NCI-H524 treated with DMSO at 0.1 percent for 48 hours (cell line): ENCODE measurements at regions not wholly inside any gene's neighbourhood (a gene's known extent, or its start where the extent isn't known, plus 50 kb on each side); places are given as distances from the start of the nearest gene placed in this dataset.
"Not testable (repeated sequence)": the region's sequence is repeated elsewhere in the genome, so short reads cannot be mapped to it uniquely, and the experiment has no call there.

Experiments used
- DNase-seq: peaks from one replicate; lab custom pipeline; 2025; lab: John Stamatoyannopoulos, UW

GRCh38 chr2:12024197-12024907, 277.9 kb downstream of the LPIN1 start:
- not testable (repeated sequence) for DNase-seq

- no peak for DNase-seq
These were observed 280.7 kb downstream of the LPIN1 start for GRCh38 chr2:12027136-12027535.

- no peak for DNase-seq
These were observed 285.4 kb downstream of the LPIN1 start for GRCh38 chr2:12031866-12032265.

- no peak for DNase-seq
These were observed 286.0 kb downstream of the LPIN1 start for GRCh38 chr2:12032398-12032797.

GRCh38 chr2:12032975-12033374, 286.5 kb downstream of the LPIN1 start:
- DNase-seq, result no peak

GRCh38 chr2:12033494-12033893, 287.1 kb downstream of the LPIN1 start:
- no peak for DNase-seq

GRCh38 chr2:12034382-12034781, 287.9 kb downstream of the LPIN1 start:
- DNase-seq, result no peak

GRCh38 chr2:12035029-12035720, 288.7 kb downstream of the LPIN1 start:
- no peak for DNase-seq

GRCh38 chr2:12035956-12036639, 289.7 kb downstream of the LPIN1 start:
- no peak for DNase-seq

- DNase-seq, result no peak
These were observed 290.2 kb downstream of the LPIN1 start for GRCh38 chr2:12036640-12036983.

- DNase-seq, result no peak
These were observed 290.9 kb downstream of the LPIN1 start for GRCh38 chr2:12037301-12037700.

GRCh38 chr2:12041236-12041635, 294.8 kb downstream of the LPIN1 start:
- no peak for DNase-seq

GRCh38 chr2:12043131-12043530, 296.7 kb downstream of the LPIN1 start:
- no peak for DNase-seq

GRCh38 chr2:12044857-12045256, 298.4 kb downstream of the LPIN1 start:
- DNase-seq, result no peak

- no peak for DNase-seq
These were observed 299.4 kb downstream of the LPIN1 start for GRCh38 chr2:12045864-12046291.

GRCh38 chr2:12046641-12047040, 300.2 kb downstream of the LPIN1 start:
- DNase-seq, result no peak

GRCh38 chr2:12047761-12048160, 301.3 kb downstream of the LPIN1 start:
- DNase-seq, result no peak

- DNase-seq, result no peak
These were observed 302.1 kb downstream of the LPIN1 start for GRCh38 chr2:12048550-12048949.

GRCh38 chr2:12050396-12050795, 304.0 kb downstream of the LPIN1 start:
- no peak for DNase-seq

- DNase-seq, result no peak
These were observed 305.4 kb downstream of the LPIN1 start for GRCh38 chr2:12051831-12052230.

GRCh38 chr2:12052796-12053195, 306.4 kb downstream of the LPIN1 start:
- no peak for DNase-seq

- DNase-seq, result no peak
These were observed 308.7 kb downstream of the LPIN1 start for GRCh38 chr2:12054956-12055618.
